GM12873 (cell line): ENCODE measurements at regions not wholly inside any gene's neighbourhood (a gene's known extent, or its start where the extent isn't known, plus 50 kb on each side); places are given as distances from the start of the nearest gene placed in this dataset.

Source experiments
- CTCF ChIP-seq: IDR thresholded peaks from 2 replicates; pipeline ENCODE4 v1.5.1; 2012; ENCODE audit warnings: low read depth, mild to moderate bottlenecking, moderate library complexity, low read length, control low read depth; ENCODE audit not compliant: insufficient read depth; ENCODE audit errors: missing control alignments

GRCh38 chr1:22330092-22330759 lies 121.4 kb upstream of the ZBTB40 start:
- no peak for TF ChIP-seq CTCF

DNA sequence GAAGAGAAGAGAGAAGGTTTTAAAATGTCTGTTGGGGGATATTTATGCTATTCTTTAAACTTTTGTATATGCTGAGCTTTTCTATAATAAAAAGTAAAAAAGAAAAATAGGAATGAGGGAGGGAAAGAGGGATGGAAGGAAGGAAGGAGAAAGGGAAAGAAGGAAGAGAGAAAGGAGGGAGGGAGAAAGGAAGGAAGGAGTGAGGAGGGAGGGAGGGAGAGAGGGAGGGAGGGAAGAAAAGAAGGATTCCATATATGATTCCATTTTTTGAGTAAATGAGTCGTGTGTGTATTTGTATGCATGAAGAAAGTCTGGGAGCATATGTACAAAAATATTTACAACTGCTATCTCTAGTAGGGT lies 120.9 kb upstream of the ZBTB40 start:
- TF ChIP-seq CTCF, result no peak

- no peak for TF ChIP-seq CTCF
Measured at GRCh38 chr1:22331618-22332423, 119.8 kb upstream of the ZBTB40 start.

- TF ChIP-seq CTCF, result no peak
Measured at GRCh38 chr1:22332424-22332717, 119.3 kb upstream of the ZBTB40 start.

DNA sequence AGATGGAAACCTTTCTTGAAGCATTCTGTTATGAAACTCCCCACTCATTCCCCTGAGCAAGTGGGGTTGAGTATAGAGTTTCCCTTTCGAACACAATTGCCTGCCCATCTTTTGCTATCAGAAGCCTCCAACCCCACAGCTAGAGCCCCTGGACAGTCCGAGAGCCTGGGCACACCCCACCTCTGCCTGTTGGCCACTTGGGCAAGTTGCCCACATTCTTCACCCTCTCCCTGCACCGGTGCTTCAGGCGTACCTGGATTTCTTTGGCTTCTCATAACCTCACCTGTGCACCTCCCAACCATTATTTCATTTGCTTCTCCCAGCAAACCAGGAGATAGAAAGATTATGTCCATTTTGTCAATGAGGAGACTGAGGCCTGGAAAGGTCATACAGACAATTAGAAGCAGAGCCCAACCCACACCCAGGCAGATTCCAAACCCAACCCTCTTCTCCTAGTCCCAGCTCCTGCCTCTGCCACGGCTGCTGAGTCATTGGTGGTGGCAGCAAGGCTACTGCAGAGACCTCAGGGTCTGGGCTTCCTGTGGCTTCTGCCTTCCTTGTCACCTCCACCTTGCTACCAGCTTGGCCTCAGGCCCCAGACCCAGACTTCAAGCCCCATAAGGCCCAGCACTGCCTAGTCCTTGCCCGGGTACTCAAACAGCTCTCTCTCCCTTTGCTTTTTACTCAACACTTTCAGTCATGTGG lies 118.7 kb upstream of the ZBTB40 start:
- TF ChIP-seq CTCF, result no peak

GRCh38 chr1:22333516-22334121 lies 118.0 kb upstream of the ZBTB40 start:
- no peak for TF ChIP-seq CTCF

- no peak for TF ChIP-seq CTCF
Measured at GRCh38 chr1:22334860-22335550, 116.6 kb upstream of the ZBTB40 start.
